22Rv1 (cell line): ENCODE measurements at regions not wholly inside any gene's neighbourhood (a gene's known extent, or its start where the extent isn't known, plus 50 kb on each side); places are given as distances from the start of the nearest gene placed in this dataset.

Experiments used
- ZFX ChIP-seq: fragments of 450-650 bp; IDR thresholded peaks from 2 replicates; pipeline ENCODE4 v1.6.1; 2017; ENCODE audit warnings: antibody characterized with exemption, borderline replicate concordance
- TF ChIP-seq, protein P1 (sequence below): fragments of 450-650 bp; IDR thresholded peaks from 2 replicates; pipeline ENCODE4 v1.5.1; 2017; ENCODE audit warnings: mild to moderate bottlenecking

- TF ChIP-seq, protein P1, sequence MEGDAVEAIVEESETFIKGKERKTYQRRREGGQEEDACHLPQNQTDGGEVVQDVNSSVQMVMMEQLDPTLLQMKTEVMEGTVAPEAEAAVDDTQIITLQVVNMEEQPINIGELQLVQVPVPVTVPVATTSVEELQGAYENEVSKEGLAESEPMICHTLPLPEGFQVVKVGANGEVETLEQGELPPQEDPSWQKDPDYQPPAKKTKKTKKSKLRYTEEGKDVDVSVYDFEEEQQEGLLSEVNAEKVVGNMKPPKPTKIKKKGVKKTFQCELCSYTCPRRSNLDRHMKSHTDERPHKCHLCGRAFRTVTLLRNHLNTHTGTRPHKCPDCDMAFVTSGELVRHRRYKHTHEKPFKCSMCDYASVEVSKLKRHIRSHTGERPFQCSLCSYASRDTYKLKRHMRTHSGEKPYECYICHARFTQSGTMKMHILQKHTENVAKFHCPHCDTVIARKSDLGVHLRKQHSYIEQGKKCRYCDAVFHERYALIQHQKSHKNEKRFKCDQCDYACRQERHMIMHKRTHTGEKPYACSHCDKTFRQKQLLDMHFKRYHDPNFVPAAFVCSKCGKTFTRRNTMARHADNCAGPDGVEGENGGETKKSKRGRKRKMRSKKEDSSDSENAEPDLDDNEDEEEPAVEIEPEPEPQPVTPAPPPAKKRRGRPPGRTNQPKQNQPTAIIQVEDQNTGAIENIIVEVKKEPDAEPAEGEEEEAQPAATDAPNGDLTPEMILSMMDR = no peak
- TF ChIP-seq ZFX = no peak
These were observed 294.8 kb upstream of the STXBP5 start for GRCh38 chr6:146909376-146909775.
